BJ (cell line): ENCODE measurements at regions not wholly inside any gene's neighbourhood (a gene's known extent, or its start where the extent isn't known, plus 50 kb on each side); places are given as distances from the start of the nearest gene placed in this dataset.
"Not testable (repeated sequence)": the region's sequence is repeated elsewhere in the genome, so short reads cannot be mapped to it uniquely, and the experiment has no call there.

Experiments
- CTCF ChIA-PET: fragments of 350-600 bp; formaldehyde crosslinking; extraction: SDS; loops from one replicate; lab custom pipeline; 2021; ENCODE audit warnings: antibody characterized with exemption, inconsistent platforms; lab: Yijun Ruan, JAX
- POLR2A ChIA-PET: fragments of 300-600 bp; sonication (Branson Sonifier 250); formaldehyde crosslinking; extraction: SDS; loops from one replicate; lab custom pipeline; 2021; ENCODE audit warnings: antibody characterized with exemption; lab: Charles Lee
- DNase-seq: peaks from one replicate; pipeline ENCODE4 v3.0.0-alpha.2; 2011; ENCODE audit warnings: low read depth
- H3K27me3 ChIP-seq: 2 replicates; pipeline ENCODE4 v1.6.0; 2011; ENCODE audit warnings: low read length; ENCODE audit not compliant: control insufficient read depth, insufficient read depth
- H3K36me3 ChIP-seq: 2 replicates; pipeline ENCODE4 v1.5.1; 2011; ENCODE audit warnings: low read length; ENCODE audit not compliant: control insufficient read depth, insufficient read depth
- H3K4me3 ChIP-seq: 2 replicates; pipeline ENCODE4 v1.5.1; 2011; ENCODE audit warnings: low read depth, mild to moderate bottlenecking, control low read depth, low read length
- TF ChIP-seq, protein P1 (sequence below): IDR thresholded peaks from 2 replicates; pipeline ENCODE4 v1.5.1; 2011; ENCODE audit warnings: low read depth, mild to moderate bottlenecking, control low read depth, inconsistent platforms, low read length, moderate library complexity; ENCODE audit not compliant: insufficient read depth

- H3K4me3 ChIP-seq = no peak overlapping the region
- POLR2A ChIA-PET = no interaction called here
- CTCF ChIA-PET = no interaction called here
- H3K36me3 ChIP-seq = no peaks in the 10 kb centered on the region
- TF ChIP-seq, protein P1, sequence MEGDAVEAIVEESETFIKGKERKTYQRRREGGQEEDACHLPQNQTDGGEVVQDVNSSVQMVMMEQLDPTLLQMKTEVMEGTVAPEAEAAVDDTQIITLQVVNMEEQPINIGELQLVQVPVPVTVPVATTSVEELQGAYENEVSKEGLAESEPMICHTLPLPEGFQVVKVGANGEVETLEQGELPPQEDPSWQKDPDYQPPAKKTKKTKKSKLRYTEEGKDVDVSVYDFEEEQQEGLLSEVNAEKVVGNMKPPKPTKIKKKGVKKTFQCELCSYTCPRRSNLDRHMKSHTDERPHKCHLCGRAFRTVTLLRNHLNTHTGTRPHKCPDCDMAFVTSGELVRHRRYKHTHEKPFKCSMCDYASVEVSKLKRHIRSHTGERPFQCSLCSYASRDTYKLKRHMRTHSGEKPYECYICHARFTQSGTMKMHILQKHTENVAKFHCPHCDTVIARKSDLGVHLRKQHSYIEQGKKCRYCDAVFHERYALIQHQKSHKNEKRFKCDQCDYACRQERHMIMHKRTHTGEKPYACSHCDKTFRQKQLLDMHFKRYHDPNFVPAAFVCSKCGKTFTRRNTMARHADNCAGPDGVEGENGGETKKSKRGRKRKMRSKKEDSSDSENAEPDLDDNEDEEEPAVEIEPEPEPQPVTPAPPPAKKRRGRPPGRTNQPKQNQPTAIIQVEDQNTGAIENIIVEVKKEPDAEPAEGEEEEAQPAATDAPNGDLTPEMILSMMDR = no peak
- DNase-seq = no peak
- no peaks in the 10 kb centered on the region for H3K27me3 ChIP-seq
Observed at GRCh38 chr4:20192736-20193135, 59.0 kb upstream of the SLIT2 start.

- Histone ChIP-seq H3K27me3 (no peaks in the 10 kb centered on the region), H3K36me3 (no peaks in the 10 kb centered on the region), H3K4me3 (no peak overlapping the region)
- CTCF ChIA-PET = no interaction called here
- no peak for DNase-seq
- TF ChIP-seq, protein P1 = no peak
- POLR2A ChIA-PET = no interaction called here
Observed at GRCh38 chr4:20185103-20185502, 66.6 kb upstream of the SLIT2 start.

- H3K36me3 ChIP-seq, DNase-seq, H3K27me3 ChIP-seq, CTCF ChIA-PET, H3K4me3 ChIP-seq: not testable (repeated sequence)
- POLR2A ChIA-PET = interaction anchor here (0.6 kb wide), 1 partner anchor 372 kb away, joined by 3 read pairs; no protein-coding TSS in a partner anchor
Observed at GRCh38 chr4:20183131-20183530, 68.6 kb upstream of the SLIT2 start.

GRCh38 chr4:20181926-20182325, 69.8 kb upstream of the SLIT2 start:
- TF ChIP-seq, protein P1 = no peak
- POLR2A ChIA-PET = no interaction called here
- CTCF ChIA-PET = no interaction called here

GRCh38 chr4:20180509-20180908, 71.2 kb upstream of the SLIT2 start:
- POLR2A ChIA-PET = no interaction called here
- CTCF ChIA-PET = no interaction called here
- DNase-seq = no peak

More at GRCh38 chr4:20181926-20182325, 69.8 kb upstream of the SLIT2 start:
- Histone ChIP-seq H3K36me3 (no peaks in the 10 kb centered on the region), H3K27me3 (no peaks in the 10 kb centered on the region), H3K4me3 (no peak overlapping the region)
- no peak for DNase-seq

More at GRCh38 chr4:20180509-20180908, 71.2 kb upstream of the SLIT2 start:
- Histone ChIP-seq H3K27me3 (no peaks in the 10 kb centered on the region), H3K36me3 (no peaks in the 10 kb centered on the region), H3K4me3 (no peak overlapping the region)
- TF ChIP-seq, protein P1 = no peak
